Naive thymus-derived CD4-positive, alpha-beta T cell (primary cell): ENCODE measurements at regions not wholly inside any gene's neighbourhood (a gene's known extent, or its start where the extent isn't known, plus 50 kb on each side); places are given as distances from the start of the nearest gene placed in this dataset.

Experiments used
- ATAC-seq: fragments of 150-1000 bp; cut with Tn5 transposase; 2 replicates; pipeline ENCODE4 v1.10.0; 2021; ENCODE audit warnings: mild to moderate bottlenecking, moderate library complexity
- CTCF ChIA-PET: fragments of 350-600 bp; sonication (Branson Sonifier 250); formaldehyde crosslinking; loops from one replicate; lab custom pipeline; 2021; ENCODE audit warnings: antibody characterized with exemption; lab: Charles Lee
- POLR2A ChIA-PET: fragments of 350-600 bp; sonication (Branson Sonifier 250); formaldehyde crosslinking; loops from one replicate; lab custom pipeline; 2021; ENCODE audit warnings: antibody characterized with exemption, inconsistent platforms; lab: Charles Lee
- DNase-seq, 9 donors: peaks; one replicate each; pipeline versions ENCODE4 v3.0.0 to v3.0.0-alpha.2; 2020 to 2022; ENCODE audit warnings: mixed read lengths in 1 of 9
- H3K27ac ChIP-seq: one replicate; pipeline ENCODE4 v1.7.0; 2013; ENCODE audit warnings: mild to moderate bottlenecking, low read depth, low read length, moderate library complexity
- H3K27me3 ChIP-seq, 2 donors: one replicate each; pipeline ENCODE4 v1.7.0; 2013; ENCODE audit warnings: low read length in 2 of 2, mild to moderate bottlenecking in 2 of 2, moderate library complexity in 2 of 2; ENCODE audit not compliant: control insufficient read depth in 2 of 2, insufficient read depth in 2 of 2
- H3K36me3 ChIP-seq, 3 experiments: 1 replicate in 2 of 3; 2 replicates in 1 of 3; pipeline ENCODE4 v1.7.0; 2013; ENCODE audit warnings: low read length in 3 of 3, mild to moderate bottlenecking in 3 of 3, moderate library complexity in 1 of 3; ENCODE audit not compliant: insufficient read depth in 3 of 3, control insufficient read depth in 2 of 3
- H3K4me1 ChIP-seq, 2 donors: one replicate each; pipeline ENCODE4 v1.7.0; 2013; ENCODE audit warnings: low read length in 2 of 2, mild to moderate bottlenecking in 2 of 2, moderate library complexity in 1 of 2; ENCODE audit not compliant: control insufficient read depth in 2 of 2, insufficient read depth in 2 of 2
- H3K4me3 ChIP-seq: 2 replicates; pipeline ENCODE4 v1.7.0; 2013; ENCODE audit warnings: mild to moderate bottlenecking, low read length
- H3K9me3 ChIP-seq, 3 experiments: 1 replicate in 2 of 3; 2 replicates in 1 of 3; pipeline ENCODE4 v1.7.0; 2013; ENCODE audit warnings: low read length in 3 of 3; ENCODE audit not compliant: control insufficient read depth in 2 of 3
- H3K27ac Mint-ChIP-seq, 9 donors: one replicate each; pipeline ENCODE4 v1.8.0; 2020 to 2022; ENCODE audit warnings: mixed read lengths in 9 of 9, mild to moderate bottlenecking in 8 of 9, moderate library complexity in 5 of 9, inconsistent platforms in 2 of 9
- H3K27me3 Mint-ChIP-seq, 5 donors: one replicate each; pipeline ENCODE4 v1.8.0; 2021 to 2022; ENCODE audit warnings: mixed read lengths in 5 of 5, mild to moderate bottlenecking in 1 of 5
- H3K36me3 Mint-ChIP-seq, 5 donors: one replicate each; pipeline ENCODE4 v1.8.0; 2020 to 2022; ENCODE audit warnings: mixed read lengths in 5 of 5, mild to moderate bottlenecking in 3 of 5, inconsistent platforms in 1 of 5
- H3K4me1 Mint-ChIP-seq, 7 donors: one replicate each; pipeline ENCODE4 v1.8.0; 2020 to 2022; ENCODE audit warnings: mixed read lengths in 7 of 7, mild to moderate bottlenecking in 3 of 7, inconsistent platforms in 1 of 7
- H3K4me3 Mint-ChIP-seq, 10 donors: one replicate each; pipeline ENCODE4 v1.8.0; 2020 to 2022; ENCODE audit warnings: mild to moderate bottlenecking in 10 of 10, mixed read lengths in 10 of 10, moderate library complexity in 6 of 10, inconsistent platforms in 2 of 10
- H3K9me3 Mint-ChIP-seq, 11 donors: one replicate each; pipeline ENCODE4 v1.8.0; 2020 to 2022; ENCODE audit warnings: mixed read lengths in 11 of 11, mild to moderate bottlenecking in 4 of 11, inconsistent platforms in 1 of 11, moderate library complexity in 1 of 11
- intact Hi-C, 2 donors: fragments of 100-400 bp; cut with micrococcal nuclease; formaldehyde crosslinking; loops; one replicate each; pipeline ENCODE4 v1.15.1; 2023

DNA sequence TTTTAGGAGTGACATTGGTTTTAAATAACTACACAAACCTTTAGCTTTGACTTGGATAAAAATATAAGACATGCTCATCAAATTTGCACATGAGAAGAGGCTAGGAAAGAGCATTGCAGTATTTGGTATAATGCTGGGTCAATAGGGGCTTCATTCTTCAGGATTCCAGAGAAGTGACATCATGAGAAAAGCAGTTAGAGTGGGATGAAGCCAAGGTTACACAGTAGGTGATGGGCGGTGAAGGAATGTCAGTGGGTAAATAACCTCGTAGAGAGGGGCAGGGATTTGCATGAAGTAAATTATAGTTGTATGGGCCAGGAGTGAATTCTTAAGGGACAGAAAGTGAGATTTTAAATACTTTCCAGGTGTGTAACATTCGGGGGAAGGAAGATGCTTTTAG, 216.2 kb downstream of the RFPL4B start:
- no peak overlapping the region for H3K27ac Mint-ChIP-seq
- Histone ChIP-seq H3K27me3 (no peaks in the 10 kb centered on the region), H3K4me1 (no peaks in the 10 kb centered on the region), H3K27ac (no peak overlapping the region), H3K36me3 (no peaks in the 10 kb centered on the region), H3K9me3 (no peaks in the 10 kb centered on the region), H3K4me3 (no peak overlapping the region)
- H3K9me3 Mint-ChIP-seq: peaks cover 0 to 10% (median 0%) of the 10 kb centered on the region in 11 donors
- DNase-seq: no peak
- POLR2A ChIA-PET: no interaction called here
- intact Hi-C loops: no loop called here
- no peaks in the 10 kb centered on the region for H3K4me1 Mint-ChIP-seq
- H3K4me3 Mint-ChIP-seq: no peak overlapping the region
- no peaks in the 10 kb centered on the region for H3K36me3 Mint-ChIP-seq
- CTCF ChIA-PET: no interaction called here
- ATAC-seq: no peak
- H3K27me3 Mint-ChIP-seq: no peaks in the 10 kb centered on the region

DNA sequence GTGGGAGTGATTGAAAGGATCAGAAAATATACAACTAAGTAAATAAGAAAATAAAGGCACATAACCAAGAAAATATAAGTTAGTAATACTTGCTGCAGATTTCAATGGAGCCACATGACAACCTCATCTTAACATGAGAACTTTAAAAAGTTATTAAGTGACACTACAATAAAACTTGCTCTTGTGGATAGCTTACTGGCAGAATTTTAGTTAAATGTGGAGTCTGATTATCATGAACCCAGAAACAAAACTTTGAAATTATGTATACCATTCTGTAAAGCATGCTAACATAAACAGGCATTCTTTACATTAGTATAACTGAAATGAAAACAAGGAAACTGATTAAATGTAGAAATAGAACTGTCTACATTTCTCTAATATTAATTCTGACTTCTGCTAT, 220.9 kb downstream of the RFPL4B start:
- ChIA-PET POLR2A (no interaction called here), CTCF (no interaction called here)
- Mint-ChIP-seq H3K36me3 (no peaks in the 10 kb centered on the region), H3K27ac (no peak overlapping the region), H3K27me3 (no peaks in the 10 kb centered on the region), H3K4me3 (no peak overlapping the region), H3K4me1 (no peaks in the 10 kb centered on the region), H3K9me3 (peaks cover 0 to 6% (median 0%) of the 10 kb centered on the region in 11 donors)
- Histone ChIP-seq H3K27ac (no peak overlapping the region), H3K4me3 (no peak overlapping the region), H3K9me3 (no peaks in the 10 kb centered on the region), H3K27me3 (no peaks in the 10 kb centered on the region), H3K4me1 (no peaks in the 10 kb centered on the region), H3K36me3 (no peaks in the 10 kb centered on the region)
- DNase-seq (no peak), ATAC-seq (no peak)
- intact Hi-C loops: no loop called here

DNA sequence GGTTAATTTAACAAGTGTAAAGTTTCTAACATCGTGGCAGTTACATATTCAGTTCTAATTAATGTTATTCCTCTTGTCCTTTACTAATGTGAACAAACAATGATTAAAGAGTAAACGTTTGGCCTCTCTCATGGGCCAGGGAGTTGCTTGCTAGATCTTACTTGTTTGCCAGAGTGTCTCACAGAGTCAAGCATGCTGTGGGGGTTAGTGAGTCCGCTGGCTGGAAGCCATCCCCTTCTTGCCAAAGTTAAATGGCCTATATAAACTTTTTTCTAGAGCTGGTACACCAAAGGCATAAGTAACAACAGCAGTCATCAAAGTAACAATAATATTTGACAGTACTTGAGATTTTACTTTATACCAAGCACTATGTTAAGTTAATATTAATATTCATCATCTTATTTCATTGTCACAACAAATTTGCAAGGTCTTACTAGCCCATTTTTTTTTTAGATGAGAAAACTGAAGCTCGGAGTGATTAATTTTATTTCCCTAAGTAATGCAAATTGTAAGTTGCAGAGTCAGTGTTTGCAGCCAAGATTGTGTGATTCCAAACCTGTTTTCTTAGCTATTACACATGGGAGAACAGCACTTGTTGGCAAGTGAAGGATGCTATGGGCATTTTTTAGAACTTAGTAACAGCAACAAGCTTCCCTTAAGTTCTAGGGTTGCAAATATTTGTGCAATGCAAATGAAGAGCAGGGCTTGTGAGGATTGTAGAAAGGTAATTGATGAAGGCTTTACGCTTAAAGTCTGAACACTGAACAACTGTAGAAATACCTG, 224.5 kb downstream of the RFPL4B start:
- no peak overlapping the region for H3K4me3 ChIP-seq
- DNase-seq (no peak), ATAC-seq (no peak)
- no peak overlapping the region for H3K27ac ChIP-seq
- Mint-ChIP-seq H3K4me1 (no peaks in the 10 kb centered on the region), H3K27me3 (no peaks in the 10 kb centered on the region), H3K4me3 (no peak overlapping the region), H3K9me3 (peaks cover 0 to 5% (median 0%) of the 10 kb centered on the region in 11 donors), H3K36me3 (no peaks in the 10 kb centered on the region), H3K27ac (no peak overlapping the region)
- intact Hi-C loops: no loop called here
- no peaks in the 10 kb centered on the region for H3K4me1 ChIP-seq
- H3K9me3 ChIP-seq: no peaks in the 10 kb centered on the region
- CTCF ChIA-PET: no interaction called here
- no peaks in the 10 kb centered on the region for H3K27me3 ChIP-seq
- no peaks in the 10 kb centered on the region for H3K36me3 ChIP-seq
- POLR2A ChIA-PET: no interaction called here

DNA sequence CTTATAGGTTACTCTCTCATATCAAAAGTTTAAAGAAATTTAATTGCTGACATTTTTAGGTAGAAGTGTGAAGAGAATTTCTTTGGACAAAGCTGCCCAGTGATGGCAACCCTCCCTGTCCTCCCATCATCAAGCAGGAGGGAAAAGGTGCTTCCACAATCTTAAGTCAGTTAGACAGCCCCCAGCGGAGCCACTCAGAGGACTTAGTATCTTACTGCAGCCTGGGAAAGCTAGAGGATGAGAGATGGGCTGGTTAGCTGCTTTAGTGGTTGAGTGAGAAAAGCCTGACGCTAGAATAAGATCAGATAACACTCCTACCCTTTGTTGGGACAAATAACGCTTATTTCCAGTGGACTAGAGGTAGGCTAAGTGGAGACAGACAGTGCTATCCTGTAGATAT, 227.1 kb downstream of the RFPL4B start:
- Histone ChIP-seq H3K4me3 (no peak overlapping the region), H3K4me1 (no peaks in the 10 kb centered on the region), H3K27me3 (no peaks in the 10 kb centered on the region), H3K27ac (no peak overlapping the region), H3K36me3 (no peaks in the 10 kb centered on the region), H3K9me3 (no peaks in the 10 kb centered on the region)
- intact Hi-C loops: no loop called here
- no peak overlapping the region for H3K27ac Mint-ChIP-seq
- H3K27me3 Mint-ChIP-seq: no peaks in the 10 kb centered on the region
- no peak overlapping the region for H3K4me3 Mint-ChIP-seq
- H3K4me1 Mint-ChIP-seq: no peaks in the 10 kb centered on the region
- H3K36me3 Mint-ChIP-seq: no peaks in the 10 kb centered on the region
- peaks cover 0 to 5% (median 0%) of the 10 kb centered on the region in 11 donors for H3K9me3 Mint-ChIP-seq
- ChIA-PET CTCF (no interaction called here), POLR2A (no interaction called here)
- no peak for ATAC-seq
- no peak for DNase-seq

DNA sequence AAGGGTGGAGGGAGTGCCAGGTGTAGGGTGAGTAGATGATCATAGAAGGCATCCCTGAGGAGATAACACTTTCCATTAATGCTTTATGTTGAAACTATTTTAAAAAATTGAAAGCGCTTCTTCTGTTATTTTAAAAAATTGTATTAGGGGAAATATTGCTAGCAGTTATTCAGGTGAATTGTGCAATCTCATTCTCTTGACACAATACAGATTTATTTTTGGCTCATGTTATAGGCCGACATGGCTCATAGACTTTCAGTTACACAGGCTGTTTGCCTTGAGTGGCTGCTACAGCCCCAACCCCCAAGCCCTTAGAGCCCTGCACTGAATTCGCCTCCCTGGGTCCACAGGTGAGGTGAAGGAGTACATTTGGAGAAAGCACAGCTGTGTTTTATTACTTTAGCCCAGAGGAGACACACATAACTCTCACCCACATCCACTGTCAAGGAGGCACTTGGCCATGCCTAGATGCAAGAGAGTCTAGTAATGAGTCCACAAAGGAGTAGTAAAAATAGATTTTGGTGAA, 228.2 kb downstream of the RFPL4B start:
- H3K4me1 ChIP-seq: no peaks in the 10 kb centered on the region
- ChIA-PET CTCF (no interaction called here), POLR2A (no interaction called here)
- DNase-seq (no peak), ATAC-seq (no peak)
- intact Hi-C loops: no loop called here
- no peaks in the 10 kb centered on the region for H3K27me3 ChIP-seq
- no peak overlapping the region for H3K4me3 Mint-ChIP-seq
- H3K4me3 ChIP-seq: no peak overlapping the region
- no peak overlapping the region for H3K27ac ChIP-seq
- H3K27me3 Mint-ChIP-seq: no peaks in the 10 kb centered on the region
- H3K27ac Mint-ChIP-seq: no peak overlapping the region
- no peaks in the 10 kb centered on the region for H3K9me3 ChIP-seq
- H3K4me1 Mint-ChIP-seq: no peaks in the 10 kb centered on the region
- no peaks in the 10 kb centered on the region for H3K36me3 ChIP-seq
- H3K9me3 Mint-ChIP-seq: peaks cover 0 to 5% (median 0%) of the 10 kb centered on the region in 11 donors
- H3K36me3 Mint-ChIP-seq: no peaks in the 10 kb centered on the region

DNA sequence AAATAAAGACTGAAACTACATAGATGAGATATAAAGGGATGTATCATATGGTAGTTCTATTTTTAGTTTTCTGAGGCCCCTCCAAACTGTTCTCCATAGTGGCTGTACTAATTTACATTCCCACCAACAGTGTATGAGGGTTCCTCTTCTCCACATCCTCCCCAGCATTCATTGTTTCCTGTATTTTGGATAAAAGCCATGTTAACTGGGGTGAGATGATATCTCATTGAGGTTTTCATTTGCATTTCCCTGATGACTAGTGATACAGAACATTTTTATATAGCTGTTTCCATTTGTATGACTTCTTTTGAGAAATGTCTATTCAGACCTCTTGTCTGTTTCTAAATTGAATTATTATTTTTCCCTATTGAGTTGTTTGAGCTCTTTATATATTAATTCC, 229.3 kb downstream of the RFPL4B start:
- no peaks in the 10 kb centered on the region for H3K36me3 ChIP-seq
- Mint-ChIP-seq H3K27ac (no peak overlapping the region), H3K4me3 (no peak overlapping the region), H3K9me3 (peaks cover 0 to 5% (median 0%) of the 10 kb centered on the region in 11 donors), H3K36me3 (no peaks in the 10 kb centered on the region), H3K27me3 (no peaks in the 10 kb centered on the region), H3K4me1 (no peaks in the 10 kb centered on the region)
- intact Hi-C loops: no loop called here
- H3K27me3 ChIP-seq: no peaks in the 10 kb centered on the region
- ChIA-PET POLR2A (no interaction called here), CTCF (no interaction called here)
- H3K4me1 ChIP-seq: no peaks in the 10 kb centered on the region
- ATAC-seq: no peak
- H3K27ac ChIP-seq: no peak overlapping the region
- H3K4me3 ChIP-seq: no peak overlapping the region
- DNase-seq: no peak
- H3K9me3 ChIP-seq: no peaks in the 10 kb centered on the region

DNA sequence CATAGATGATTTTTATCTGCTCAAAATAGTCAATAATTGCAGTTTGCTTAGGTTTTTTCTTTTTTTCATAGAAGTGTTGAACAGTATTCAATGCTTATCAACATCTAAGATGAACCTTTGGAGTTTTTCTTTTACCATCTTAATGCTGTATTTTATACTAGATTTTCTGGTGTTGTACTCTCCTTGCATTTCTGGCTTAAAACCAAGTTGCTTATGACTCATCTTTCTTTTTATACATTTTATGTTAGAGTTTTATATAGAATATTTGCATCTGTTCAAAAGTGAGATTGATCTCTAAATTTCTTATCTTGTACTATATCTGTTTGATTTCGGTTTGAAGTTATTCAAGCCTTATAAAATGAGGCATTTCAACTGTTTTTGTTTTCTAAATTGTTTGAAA, 232.5 kb downstream of the RFPL4B start:
- H3K4me3 ChIP-seq: no peak overlapping the region
- ChIA-PET POLR2A (no interaction called here), CTCF (no interaction called here)
- Mint-ChIP-seq H3K4me3 (no peak overlapping the region), H3K4me1 (no peaks in the 10 kb centered on the region), H3K9me3 (peaks cover 0 to 7% (median 2%) of the 10 kb centered on the region in 11 donors), H3K36me3 (no peaks in the 10 kb centered on the region), H3K27ac (no peak overlapping the region), H3K27me3 (no peaks in the 10 kb centered on the region)
- H3K27me3 ChIP-seq: no peaks in the 10 kb centered on the region
- no peaks in the 10 kb centered on the region for H3K4me1 ChIP-seq
- ATAC-seq (no peak), DNase-seq (no peak)
- H3K9me3 ChIP-seq: no peaks in the 10 kb centered on the region
- H3K27ac ChIP-seq: no peak overlapping the region
- no peaks in the 10 kb centered on the region for H3K36me3 ChIP-seq
- intact Hi-C loops: no loop called here
